GM10248 (cell line): ENCODE measurements at regions not wholly inside any gene's neighbourhood (a gene's known extent, or its start where the extent isn't known, plus 50 kb on each side); places are given as distances from the start of the nearest gene placed in this dataset.
"Not testable (repeated sequence)": the region's sequence is repeated elsewhere in the genome, so short reads cannot be mapped to it uniquely, and the experiment has no call there.

Experiments used
- CTCF ChIA-PET: fragments of 300-600 bp; sonication (Branson Sonifier 250); formaldehyde crosslinking; extraction: SDS; loops from one replicate; lab custom pipeline; 2021; ENCODE audit warnings: antibody characterized with exemption; lab: Yijun Ruan, JAX
- POLR2A ChIA-PET: fragments of 350-650 bp; sonication (Branson Sonifier 250); formaldehyde crosslinking; extraction: SDS; loops from one replicate; lab custom pipeline; 2020; ENCODE audit warnings: antibody characterized with exemption; lab: Yijun Ruan, JAX
- DNase-seq: peaks from one replicate; pipeline ENCODE4 v3.0.0; 2012; ENCODE audit errors: extremely low spot score
- CTCF ChIP-seq: IDR thresholded peaks from 2 replicates; pipeline ENCODE4 v1.5.1; 2012; ENCODE audit warnings: mild to moderate bottlenecking, low read depth; ENCODE audit errors: extremely low read depth, missing control alignments, control extremely low read depth

GRCh38 chr4:112732142-112732541 lies 95.2 kb downstream of the LARP7 start:
- no peak for TF ChIP-seq CTCF
- DNase-seq, result no peak
- POLR2A ChIA-PET, result no interaction called here
- CTCF ChIA-PET, result interaction anchor here (1.3 to 1.5 kb wide), 2 partner anchors 12 to 17 kb away, joined by 3 read pairs; no protein-coding TSS in a partner anchor

- POLR2A ChIA-PET, result no interaction called here
- CTCF ChIA-PET, result interaction anchor here (1.2 kb wide), 1 partner anchor 27 kb away, joined by 3 read pairs; no protein-coding TSS in a partner anchor
- peak; percentile 34 for DNase-seq
- no peak for TF ChIP-seq CTCF
Observed at GRCh38 chr4:112735474-112735951, 98.6 kb downstream of the LARP7 start.

GRCh38 chr4:112736718-112737135 lies 99.8 kb downstream of the LARP7 start:
- ChIA-PET POLR2A (no interaction called here), CTCF (interaction anchor here (1.2 kb wide), 1 partner anchor 26 kb away, joined by 3 read pairs; no protein-coding TSS in a partner anchor)
- peak; percentile 22 for DNase-seq
- no peak for TF ChIP-seq CTCF

GRCh38 chr4:112739442-112739841 lies 102.5 kb downstream of the LARP7 start:
- DNase-seq, result no peak
- POLR2A ChIA-PET, result no interaction called here
- CTCF ChIA-PET, result interaction anchor here (1.6 to 1.8 kb wide), 2 partner anchors 23 to 212 kb away, joined by 4 to 8 read pairs; no protein-coding TSS in a partner anchor
- TF ChIP-seq CTCF, result no peak

GRCh38 chr4:112747036-112747435 lies 110.1 kb downstream of the LARP7 start:
- CTCF ChIA-PET, result interaction anchor here (0.7 to 6.8 kb wide), 3 partner anchors 13 to 21 kb away, joined by 3 to 65 read pairs (median 3); no protein-coding TSS in a partner anchor
- no peak for DNase-seq
- TF ChIP-seq CTCF, result no peak
- POLR2A ChIA-PET, result no interaction called here

GRCh38 chr4:112748352-112748878 lies 111.5 kb downstream of the LARP7 start:
- CTCF ChIA-PET, result interaction anchor here (0.9 to 6.8 kb wide), 2 partner anchors 16 to 649 kb away, joined by 3 to 65 read pairs; no protein-coding TSS in a partner anchor
- POLR2A ChIA-PET, result no interaction called here
- DNase-seq, result no peak
- TF ChIP-seq CTCF, result no peak

- CTCF ChIA-PET, result interaction anchor here (0.8 to 6.8 kb wide), 3 partner anchors 13 to 55 kb away, joined by 3 to 65 read pairs (median 4); no protein-coding TSS in a partner anchor
- DNase-seq, POLR2A ChIA-PET: not testable (repeated sequence)
Observed at GRCh38 chr4:112750749-112751148, 113.8 kb downstream of the LARP7 start.
